Pancreas (tissue), 10 donors: ENCODE measurements at regions not wholly inside any gene's neighbourhood (a gene's known extent, or its start where the extent isn't known, plus 50 kb on each side); places are given as distances from the start of the nearest gene placed in this dataset.
A peak's percentile ranks its signal among the peaks of the same experiment; 100 is the strongest.

Source experiments
- ATAC-seq, 4 donors: fragments of 200-7000 bp; cut with Tn5 transposase; one replicate each; pipeline versions ENCODE4 v1.8.0 to v1.9.1; 2020; ENCODE audit warnings: mild to moderate bottlenecking in 4 of 4, moderate library complexity in 4 of 4
- DNase-seq, 6 donors: peaks; one replicate each; pipeline ENCODE4 v3.0.0-alpha.2; 2020
- FAIRE-seq: peaks from 2 replicates; lab custom pipeline; 2012; peaks lifted over from hg19 to GRCh38; lab: Jason Lieb, UNC
- H3K27ac ChIP-seq, 4 donors: fragments of 200-600 bp; sonication (generic); 1 replicate in 3 of 4; 2 replicates in 1 of 4; pipeline versions ENCODE4 v1.5.0 to v1.8.0; 2020
- H3K27me3 ChIP-seq, 4 donors: fragments of 200-600 bp; one replicate each; pipeline ENCODE4 v1.8.0; 2021
- H3K36me3 ChIP-seq, 3 donors: fragments of 200-600 bp; sonication (generic) in 1 of 3; one replicate each; pipeline versions ENCODE4 v1.5.0 to v1.8.0; 2020 to 2021
- H3K4me1 ChIP-seq, 3 donors: fragments of 200-600 bp; one replicate each; pipeline ENCODE4 v1.8.0; 2021
- H3K4me3 ChIP-seq, 4 donors: fragments of 200-600 bp; sonication (generic) in 2 of 4; one replicate each; pipeline versions ENCODE4 v1.5.0 to v1.8.0; 2020 to 2021
- H3K9me3 ChIP-seq, 4 donors: fragments of 200-600 bp; one replicate each; pipeline ENCODE4 v1.8.0; 2021
- WGBS, 2 donors: extraction: QIAGEN DNeasy Blood & Tissue Kit; methylation state at CpG; one replicate each; pipeline ENCODE4 v1.1.7; 2013; 5-methylcytosine and 5-hydroxymethylcytosine counted together
- intact Hi-C, 3 donors: fragments of 100-400 bp; cut with DNase I; formaldehyde crosslinking; loops; one replicate each; pipeline versions ENCODE4 v1.11.1 to v1.14.2; 2022
- TF ChIP-seq, protein P1 (sequence below), 4 donors: fragments of 200-600 bp; sonication (generic) in 3 of 4; IDR thresholded peaks; one replicate each; pipeline versions ENCODE4 v1.5.0 to v1.8.0; 2021; ENCODE audit warnings: antibody characterized with exemption in 4 of 4
- donor health status: healthy with polysubstance abuse.
- donor health status: DM: no; HTN: no; CAD: no; lungs with moderate emphysema.
- donor health status: DM: no; HTN: no; CAD: no.
- donor health status: control.
- donor health status: control.
- donor health status: Bipolar disorder and iron deficiency.
- donor health status: DM: yes; HTN: yes; CAD: no.
- donor health status: DM: no; HTN: no; CAD: no.
- donor health status: DM: no; HTN: no; CAD: no.
- donor health status: DM: yes; HTN: yes; CAD: no.

DNA sequence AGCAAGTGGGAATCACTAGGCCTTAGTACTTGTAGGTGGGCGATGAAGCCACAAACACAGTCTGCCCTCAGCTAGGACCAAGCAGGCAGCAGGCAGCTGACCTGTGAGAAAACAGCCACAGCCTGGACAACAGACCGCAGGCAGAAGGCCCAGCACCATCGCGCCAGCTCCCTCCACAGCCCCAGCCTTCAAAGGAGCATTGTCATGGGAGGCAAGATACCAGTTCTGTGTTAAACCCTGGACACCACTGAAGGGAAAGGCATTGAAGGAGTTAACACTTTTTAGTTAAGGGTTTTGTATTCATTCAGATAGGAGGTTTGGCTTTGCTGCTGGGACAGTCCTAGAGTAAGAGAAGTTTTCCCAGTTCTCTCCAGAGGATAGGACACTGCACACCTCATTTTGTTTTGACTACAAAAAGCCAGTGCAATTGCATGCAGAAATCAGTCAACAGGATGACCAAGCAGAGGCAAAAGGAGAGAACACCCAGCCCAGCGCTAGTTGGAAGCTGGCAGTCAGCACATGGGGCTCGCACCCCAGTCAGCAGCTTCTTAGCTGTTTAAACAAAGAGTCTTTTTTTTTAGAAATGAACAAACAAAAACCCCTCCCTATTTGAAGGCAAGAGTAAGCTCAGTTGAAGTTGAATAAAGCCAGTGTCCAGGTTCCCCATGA, 286.1 kb upstream of the TPM1 start:
- peaks cover 14 to 37% (median 35%) of the 10 kb centered on the region in 3 donors for H3K4me1 ChIP-seq
- no peak for FAIRE-seq
- no peaks in the 10 kb centered on the region for H3K27me3 ChIP-seq
- 67 to 71% methylated on average over 6 of the region's 6 CpGs for WGBS, 2 donors
- no peaks in the 10 kb centered on the region for H3K36me3 ChIP-seq
- TF ChIP-seq, protein P1, sequence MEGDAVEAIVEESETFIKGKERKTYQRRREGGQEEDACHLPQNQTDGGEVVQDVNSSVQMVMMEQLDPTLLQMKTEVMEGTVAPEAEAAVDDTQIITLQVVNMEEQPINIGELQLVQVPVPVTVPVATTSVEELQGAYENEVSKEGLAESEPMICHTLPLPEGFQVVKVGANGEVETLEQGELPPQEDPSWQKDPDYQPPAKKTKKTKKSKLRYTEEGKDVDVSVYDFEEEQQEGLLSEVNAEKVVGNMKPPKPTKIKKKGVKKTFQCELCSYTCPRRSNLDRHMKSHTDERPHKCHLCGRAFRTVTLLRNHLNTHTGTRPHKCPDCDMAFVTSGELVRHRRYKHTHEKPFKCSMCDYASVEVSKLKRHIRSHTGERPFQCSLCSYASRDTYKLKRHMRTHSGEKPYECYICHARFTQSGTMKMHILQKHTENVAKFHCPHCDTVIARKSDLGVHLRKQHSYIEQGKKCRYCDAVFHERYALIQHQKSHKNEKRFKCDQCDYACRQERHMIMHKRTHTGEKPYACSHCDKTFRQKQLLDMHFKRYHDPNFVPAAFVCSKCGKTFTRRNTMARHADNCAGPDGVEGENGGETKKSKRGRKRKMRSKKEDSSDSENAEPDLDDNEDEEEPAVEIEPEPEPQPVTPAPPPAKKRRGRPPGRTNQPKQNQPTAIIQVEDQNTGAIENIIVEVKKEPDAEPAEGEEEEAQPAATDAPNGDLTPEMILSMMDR (IDR thresholded peaks at IDR 0.05) = no peak
- H3K9me3 ChIP-seq = no peaks in the 10 kb centered on the region
- intact Hi-C loops = no loop called here
- no peak overlapping the region for H3K4me3 ChIP-seq
- DNase-seq = no peak
- ATAC-seq = no peak
- no peak overlapping the region for H3K27ac ChIP-seq

DNA sequence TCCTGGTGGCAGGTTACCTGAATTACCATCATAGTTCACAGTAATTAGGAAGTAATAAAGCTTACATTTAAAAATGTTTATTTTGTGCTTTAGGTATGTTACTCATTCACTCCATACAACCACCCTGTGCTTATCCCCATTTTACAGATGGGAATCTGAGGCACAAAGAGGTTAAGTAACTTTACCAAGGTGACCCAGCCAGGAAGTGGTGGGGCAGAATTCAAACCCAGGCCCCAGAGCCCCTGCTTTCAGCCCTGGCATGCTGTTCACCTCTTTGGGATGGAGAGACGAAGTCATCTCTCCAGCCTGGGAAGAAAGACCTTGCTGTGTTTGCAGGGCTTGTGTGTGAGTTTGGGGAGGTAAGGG, 285.6 kb upstream of the TPM1 start:
- Histone ChIP-seq H3K4me3 (no peak overlapping the region), H3K36me3 (peaks cover 0 to 3% (median 0%) of the 10 kb centered on the region in 3 donors), H3K4me1 (peaks cover 14 to 37% (median 35%) of the 10 kb centered on the region in 3 donors), H3K27me3 (no peaks in the 10 kb centered on the region), H3K27ac (peak overlapping the region in 1 of 4 donors; percentile 16), H3K9me3 (no peaks in the 10 kb centered on the region)
- no peak for DNase-seq
- no peak for FAIRE-seq
- intact Hi-C loops = no loop called here
- no peak for ATAC-seq
- TF ChIP-seq, protein P1 (IDR thresholded peaks at IDR 0.05) = no peak
- WGBS, 2 donors = 86 to 87% methylated on average over 1 of the region's 1 CpG

DNA sequence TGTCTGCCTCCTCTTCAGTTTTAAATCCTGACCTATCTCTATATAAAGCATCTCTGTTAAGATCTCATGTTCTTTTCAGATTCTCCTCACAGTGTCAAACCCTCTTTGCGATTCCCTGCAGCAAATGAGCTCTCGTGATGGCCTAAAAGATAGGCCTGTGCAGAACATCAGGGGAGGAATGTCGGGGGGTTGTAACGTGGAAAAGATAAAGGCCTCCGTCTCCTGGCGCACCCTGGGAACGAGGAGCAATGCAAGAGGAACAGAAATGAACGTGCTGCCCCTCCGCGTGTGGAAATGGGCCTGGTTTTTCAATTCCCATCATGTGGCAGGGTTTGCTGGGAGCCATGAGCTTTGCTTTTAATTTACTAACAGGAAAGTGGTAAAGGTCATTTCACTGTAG, 285.0 kb upstream of the TPM1 start:
- FAIRE-seq = no peak
- DNase-seq = no peak
- intact Hi-C loops = no loop called here
- H3K4me3 ChIP-seq = no peak overlapping the region
- 69 to 72% methylated on average over 10 of the region's 10 CpGs for WGBS, 2 donors
- peaks cover 14 to 37% (median 35%) of the 10 kb centered on the region in 3 donors for H3K4me1 ChIP-seq
- H3K27ac ChIP-seq = peak overlapping the region; percentile 44 to 83 (median 70)
- peaks cover 0 to 3% (median 0%) of the 10 kb centered on the region in 3 donors for H3K36me3 ChIP-seq
- TF ChIP-seq, protein P1 (IDR thresholded peaks at IDR 0.05) = no peak
- H3K27me3 ChIP-seq = no peaks in the 10 kb centered on the region
- H3K9me3 ChIP-seq = no peaks in the 10 kb centered on the region
- ATAC-seq = no peak

DNA sequence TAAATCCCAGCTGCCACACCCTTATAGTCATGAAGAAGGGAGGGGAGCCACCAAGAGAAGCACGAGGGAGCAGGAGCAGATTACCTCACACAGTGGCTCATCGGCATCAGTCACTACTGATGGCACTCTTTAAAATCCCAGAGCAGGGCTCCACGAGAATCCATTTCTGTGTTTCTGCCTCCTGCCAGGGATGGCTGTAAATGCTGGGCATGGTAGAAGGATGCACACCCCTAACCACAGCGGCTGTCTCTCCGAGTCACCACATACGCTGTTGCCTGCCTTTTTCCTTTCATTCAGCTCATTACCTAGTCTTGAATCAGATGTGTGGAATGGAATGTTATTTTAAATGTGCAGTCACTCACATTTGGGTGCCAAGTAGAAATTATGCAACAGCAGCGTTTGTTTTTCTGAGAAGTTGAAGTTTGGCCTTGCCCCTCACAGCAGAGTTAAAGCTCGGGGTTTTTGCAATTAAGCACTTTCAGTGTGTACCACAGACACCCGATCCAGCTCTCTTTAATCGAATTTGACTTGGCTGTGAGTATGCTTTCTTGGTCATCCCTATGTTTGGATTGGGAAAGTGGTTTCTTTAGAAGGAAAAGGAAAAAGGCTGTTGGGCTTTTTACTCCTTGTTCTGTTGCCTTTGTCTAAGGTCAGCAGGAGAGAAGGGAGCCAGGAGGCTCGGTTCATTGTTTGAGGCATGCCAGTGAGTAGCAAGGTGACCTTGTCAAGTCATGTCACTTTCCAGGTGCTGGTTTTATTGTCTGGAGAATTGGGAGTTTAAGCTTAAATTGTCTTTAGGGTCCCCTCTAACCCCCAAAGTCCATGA, 284.2 kb upstream of the TPM1 start:
- Histone ChIP-seq H3K27ac (peak overlapping the region; percentile 44 to 83 (median 70)), H3K9me3 (no peaks in the 10 kb centered on the region), H3K4me3 (no peak overlapping the region), H3K27me3 (no peaks in the 10 kb centered on the region), H3K4me1 (peaks cover 14 to 37% (median 35%) of the 10 kb centered on the region in 3 donors), H3K36me3 (peaks cover 0 to 3% (median 0%) of the 10 kb centered on the region in 3 donors)
- 15% methylated on average over 11 of the region's 11 CpGs for WGBS, 2 donors
- TF ChIP-seq, protein P1 (IDR thresholded peaks at IDR 0.05) = no peak
- ATAC-seq (peak; percentile 66 to 80 (median 76)), DNase-seq (peak in 3 of 6 donors; percentile 31 to 57 (median 33)), FAIRE-seq (no peak)
- intact Hi-C loops = no loop called here
